HG03354 (cell line): ENCODE measurements at regions not wholly inside any gene's neighbourhood (a gene's known extent, or its start where the extent isn't known, plus 50 kb on each side); places are given as distances from the start of the nearest gene placed in this dataset.

Experiments used
- ATAC-seq: cut with Tn5 transposase; IDR thresholded peaks from one replicate; pipeline ENCODE4 v1.9.1; 2021; ENCODE audit warnings: mild to moderate bottlenecking; ENCODE audit not compliant: unreplicated experiment, poor library complexity, severe bottlenecking

GRCh38 chr20:22776369-22776768, 192.0 kb upstream of the FOXA2 start:
- no peak for ATAC-seq

GRCh38 chr20:22779878-22780277, 195.5 kb upstream of the FOXA2 start:
- ATAC-seq = no peak

GRCh38 chr20:22781869-22782268, 197.5 kb upstream of the FOXA2 start:
- ATAC-seq = no peak

- no peak for ATAC-seq
Measured at GRCh38 chr20:22789676-22790075, 205.3 kb upstream of the FOXA2 start.

GRCh38 chr20:22791396-22791795, 207.0 kb upstream of the FOXA2 start:
- ATAC-seq = no peak

- no peak for ATAC-seq
Measured at GRCh38 chr20:22791877-22792525, 207.6 kb upstream of the FOXA2 start.

- ATAC-seq = no peak
Measured at GRCh38 chr20:22794200-22794599, 209.8 kb upstream of the FOXA2 start.

GRCh38 chr20:22795433-22795832, 211.1 kb upstream of the FOXA2 start:
- ATAC-seq = no peak

- no peak for ATAC-seq
Measured at GRCh38 chr20:22795871-22796270, 211.5 kb upstream of the FOXA2 start.

- no peak for ATAC-seq
Measured at GRCh38 chr20:22796469-22797077, 212.2 kb upstream of the FOXA2 start.

GRCh38 chr20:22797103-22797502, 212.7 kb upstream of the FOXA2 start:
- ATAC-seq = no peak

GRCh38 chr20:22799687-22800086, 215.3 kb upstream of the FOXA2 start:
- ATAC-seq = no peak

GRCh38 chr20:22800129-22800528, 215.8 kb upstream of the FOXA2 start:
- no peak for ATAC-seq

- no peak for ATAC-seq
Measured at GRCh38 chr20:22801528-22801927, 217.2 kb upstream of the FOXA2 start.

GRCh38 chr20:22802296-22802695, 217.9 kb upstream of the FOXA2 start:
- ATAC-seq = no peak

- no peak for ATAC-seq
Measured at GRCh38 chr20:22805219-22805618, 220.8 kb upstream of the FOXA2 start.

GRCh38 chr20:22805996-22806395, 221.6 kb upstream of the FOXA2 start:
- ATAC-seq = no peak

- ATAC-seq = no peak
Measured at GRCh38 chr20:22807045-22807444, 222.7 kb upstream of the FOXA2 start.

- ATAC-seq = no peak
Measured at GRCh38 chr20:22807646-22808244, 223.4 kb upstream of the FOXA2 start.

- ATAC-seq = no peak
Measured at GRCh38 chr20:22808628-22809027, 224.3 kb upstream of the FOXA2 start.

GRCh38 chr20:22810030-22810429, 225.1 kb upstream of the SSTR4 start:
- ATAC-seq = no peak
